ENCODE measurements at regions not wholly inside any gene's neighbourhood (a gene's known extent, or its start where the extent isn't known, plus 50 kb on each side); places are given as distances from the start of the nearest gene placed in this dataset.

GRCh38 chr7:136114966-136115762 is 138.0 kb upstream of the MTPN start:
- TF ChIP-seq EZH2phosphoT487 (IDR thresholded peaks at IDR 0.05; ENCODE audit: borderline replicate concordance) (no peak), CTCF (conservative IDR thresholded peaks at IDR 0.05; ENCODE audit: low read length) (peak; percentile 76)

Measured in Loucy (cell line).